ENCODE measurements at regions not wholly inside any gene's neighbourhood (a gene's known extent, or its start where the extent isn't known, plus 50 kb on each side); places are given as distances from the start of the nearest gene placed in this dataset.

- Histone ChIP-seq H3K4me3 (ENCODE audit: low read length in 2 of 2) (no peak overlapping the region), H3K27me3 (ENCODE audit: control insufficient read depth in 2 of 2, insufficient read depth in 1 of 2, low read length in 1 of 2) (no peaks in the 10 kb centered on the region), H3K36me3 (ENCODE audit: control insufficient read depth in 2 of 2, insufficient read depth in 2 of 2, low read length in 1 of 2) (no peaks in the 10 kb centered on the region), H3K4me1 (ENCODE audit: control insufficient read depth in 2 of 2, insufficient read depth in 2 of 2, low read length in 2 of 2) (no peaks in the 10 kb centered on the region), H3K9me3 (ENCODE audit: control insufficient read depth in 2 of 2, insufficient read depth in 1 of 2, low read length in 1 of 2) (no peaks in the 10 kb centered on the region), H3K27ac (ENCODE audit: low read depth in 1 of 2, low read length in 1 of 2) (no peak overlapping the region)
- DNase-seq (ENCODE audit: low read depth in 6 of 9, low spot score in 9 of 9) = no peak
- whole genome bisulfite sequencing = 96% methylated on average over 3 of the region's 3 CpGs
Observed at GRCh38 chr12:71071536-71072097, 86.2 kb downstream of the TSPAN8 start.

DNA sequence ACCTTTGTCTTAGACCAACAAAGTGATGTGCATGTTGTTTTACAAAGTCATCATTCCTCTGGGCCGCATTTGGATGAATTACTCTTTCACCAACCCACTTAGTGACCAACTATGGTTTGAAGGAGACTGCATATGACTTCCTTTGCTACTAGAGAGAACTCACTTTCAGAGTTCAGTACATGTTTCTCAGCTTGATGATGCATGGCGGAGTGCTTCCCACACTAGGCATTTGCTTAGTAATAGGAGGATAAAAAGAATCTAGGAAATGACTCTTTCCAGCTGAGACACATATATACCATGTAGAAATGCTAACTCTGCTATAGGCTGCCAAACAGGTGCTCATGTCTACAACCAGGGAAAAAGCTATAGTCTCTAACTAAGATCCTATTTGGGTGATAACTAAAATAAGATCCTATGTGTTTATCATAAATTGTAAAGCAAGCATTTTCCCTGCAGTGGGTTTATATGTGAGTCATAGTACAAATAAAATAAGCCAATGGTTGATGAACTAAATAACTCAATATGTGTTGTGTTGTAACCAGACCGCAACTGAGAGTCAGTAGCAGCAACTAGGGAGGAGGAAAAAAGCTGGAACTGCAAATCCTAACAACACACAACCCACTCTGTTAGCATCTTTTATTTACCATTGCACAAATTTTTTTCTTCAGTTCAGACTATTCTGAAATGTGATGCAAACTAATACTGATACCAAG, 87.2 kb downstream of the TSPAN8 start:
- 98% methylated on average over 3 of the region's 3 CpGs for WGBS
- no peaks in the 10 kb centered on the region for H3K9me3 ChIP-seq (ENCODE audit: control insufficient read depth in 2 of 2, insufficient read depth in 1 of 2, low read length in 1 of 2)
- no peak overlapping the region for H3K27ac ChIP-seq (ENCODE audit: low read depth in 1 of 2, low read length in 1 of 2)
- H3K4me3 ChIP-seq (ENCODE audit: low read length in 2 of 2) = no peak overlapping the region
- H3K36me3 ChIP-seq (ENCODE audit: control insufficient read depth in 2 of 2, insufficient read depth in 2 of 2, low read length in 1 of 2) = no peaks in the 10 kb centered on the region
- no peak for DNase-seq (ENCODE audit: low read depth in 6 of 9, low spot score in 9 of 9)
- no peaks in the 10 kb centered on the region for H3K4me1 ChIP-seq (ENCODE audit: control insufficient read depth in 2 of 2, insufficient read depth in 2 of 2, low read length in 2 of 2)
- H3K27me3 ChIP-seq (ENCODE audit: control insufficient read depth in 2 of 2, insufficient read depth in 1 of 2, low read length in 1 of 2) = no peaks in the 10 kb centered on the region

GRCh38 chr12:71069311-71069710, 88.5 kb downstream of the TSPAN8 start:
- no peak for DNase-seq (ENCODE audit: low read depth in 6 of 9, low spot score in 9 of 9)
- H3K9me3 ChIP-seq (ENCODE audit: control insufficient read depth in 2 of 2, insufficient read depth in 1 of 2, low read length in 1 of 2) = no peaks in the 10 kb centered on the region
- no peak overlapping the region for H3K27ac ChIP-seq (ENCODE audit: low read depth in 1 of 2, low read length in 1 of 2)
- H3K4me3 ChIP-seq (ENCODE audit: low read length in 2 of 2) = no peak overlapping the region
- WGBS = 96% methylated on average over 2 of the region's 2 CpGs
- H3K36me3 ChIP-seq (ENCODE audit: control insufficient read depth in 2 of 2, insufficient read depth in 2 of 2, low read length in 1 of 2) = no peaks in the 10 kb centered on the region
- no peaks in the 10 kb centered on the region for H3K27me3 ChIP-seq (ENCODE audit: control insufficient read depth in 2 of 2, insufficient read depth in 1 of 2, low read length in 1 of 2)
- no peaks in the 10 kb centered on the region for H3K4me1 ChIP-seq (ENCODE audit: control insufficient read depth in 2 of 2, insufficient read depth in 2 of 2, low read length in 2 of 2)

DNA sequence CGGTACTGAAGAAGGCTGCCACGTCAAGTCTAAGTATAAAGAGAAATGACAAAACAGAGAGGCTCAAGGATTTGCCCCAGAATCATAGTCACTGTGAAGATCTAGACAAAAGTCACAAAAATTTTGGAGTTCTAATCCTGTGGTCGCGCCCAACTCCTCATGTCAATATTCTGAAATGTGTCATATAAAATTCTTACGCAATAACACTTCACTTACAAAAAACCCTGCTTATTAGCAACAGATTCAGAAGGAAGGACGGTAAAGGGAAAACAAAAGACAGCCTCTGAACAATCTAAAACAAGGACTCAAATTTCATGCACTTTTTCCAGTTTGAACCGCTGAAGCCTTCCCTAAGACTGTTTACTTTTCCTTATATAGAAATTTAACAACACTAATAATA, 94.7 kb downstream of the TSPAN8 start:
- H3K27ac ChIP-seq (ENCODE audit: low read depth in 1 of 2, low read length in 1 of 2) = no peak overlapping the region
- no peaks in the 10 kb centered on the region for H3K4me1 ChIP-seq (ENCODE audit: control insufficient read depth in 2 of 2, insufficient read depth in 2 of 2, low read length in 2 of 2)
- H3K9me3 ChIP-seq (ENCODE audit: control insufficient read depth in 2 of 2, insufficient read depth in 1 of 2, low read length in 1 of 2) = no peaks in the 10 kb centered on the region
- no peaks in the 10 kb centered on the region for H3K27me3 ChIP-seq (ENCODE audit: control insufficient read depth in 2 of 2, insufficient read depth in 1 of 2, low read length in 1 of 2)
- no peak overlapping the region for H3K4me3 ChIP-seq (ENCODE audit: low read length in 2 of 2)
- DNase-seq (ENCODE audit: low read depth in 6 of 9, low spot score in 9 of 9) = no peak
- no peaks in the 10 kb centered on the region for H3K36me3 ChIP-seq (ENCODE audit: control insufficient read depth in 2 of 2, insufficient read depth in 2 of 2, low read length in 1 of 2)
- 78% methylated on average over 7 of the region's 7 CpGs for WGBS

DNA sequence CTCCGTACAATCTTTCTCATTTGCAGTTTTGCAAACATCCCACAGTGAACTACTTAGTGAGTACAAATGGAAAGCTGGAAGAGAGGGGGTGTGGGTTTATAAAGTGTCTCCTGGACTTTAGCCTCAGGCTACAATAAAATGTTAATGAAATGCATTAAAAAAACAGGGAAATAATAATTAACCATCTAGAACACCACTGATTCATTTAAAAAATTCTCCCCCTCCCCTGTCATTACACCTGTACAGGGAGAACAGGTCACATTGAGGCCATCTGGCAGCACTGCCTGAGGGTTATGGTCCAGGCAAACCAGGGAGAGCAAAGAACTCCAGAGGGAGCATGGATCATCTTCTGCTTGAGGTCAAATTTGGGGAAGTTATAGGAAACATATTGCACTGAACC, 96.3 kb downstream of the TSPAN8 start:
- no peak for DNase-seq (ENCODE audit: low read depth in 6 of 9, low spot score in 9 of 9)
- H3K27ac ChIP-seq (ENCODE audit: low read depth in 1 of 2, low read length in 1 of 2) = no peak overlapping the region
- H3K4me3 ChIP-seq (ENCODE audit: low read length in 2 of 2) = no peak overlapping the region
- H3K36me3 ChIP-seq (ENCODE audit: control insufficient read depth in 2 of 2, insufficient read depth in 2 of 2, low read length in 1 of 2) = no peaks in the 10 kb centered on the region
- H3K27me3 ChIP-seq (ENCODE audit: control insufficient read depth in 2 of 2, insufficient read depth in 1 of 2, low read length in 1 of 2) = no peaks in the 10 kb centered on the region
- H3K9me3 ChIP-seq (ENCODE audit: control insufficient read depth in 2 of 2, insufficient read depth in 1 of 2, low read length in 1 of 2) = no peaks in the 10 kb centered on the region
- WGBS = 92% methylated on average over 1 of the region's 1 CpG
- H3K4me1 ChIP-seq (ENCODE audit: control insufficient read depth in 2 of 2, insufficient read depth in 2 of 2, low read length in 2 of 2) = no peaks in the 10 kb centered on the region

GRCh38 chr12:71060426-71060825, 97.4 kb downstream of the TSPAN8 start:
- no peaks in the 10 kb centered on the region for H3K9me3 ChIP-seq (ENCODE audit: control insufficient read depth in 2 of 2, insufficient read depth in 1 of 2, low read length in 1 of 2)
- WGBS = 96% methylated on average over 4 of the region's 4 CpGs
- H3K27me3 ChIP-seq (ENCODE audit: control insufficient read depth in 2 of 2, insufficient read depth in 1 of 2, low read length in 1 of 2) = no peaks in the 10 kb centered on the region
- H3K27ac ChIP-seq (ENCODE audit: low read depth in 1 of 2, low read length in 1 of 2) = no peak overlapping the region
- H3K4me3 ChIP-seq (ENCODE audit: low read length in 2 of 2) = no peak overlapping the region
- DNase-seq (ENCODE audit: low read depth in 6 of 9, low spot score in 9 of 9) = no peak
- no peaks in the 10 kb centered on the region for H3K4me1 ChIP-seq (ENCODE audit: control insufficient read depth in 2 of 2, insufficient read depth in 2 of 2, low read length in 2 of 2)
- H3K36me3 ChIP-seq (ENCODE audit: control insufficient read depth in 2 of 2, insufficient read depth in 2 of 2, low read length in 1 of 2) = no peaks in the 10 kb centered on the region

DNA sequence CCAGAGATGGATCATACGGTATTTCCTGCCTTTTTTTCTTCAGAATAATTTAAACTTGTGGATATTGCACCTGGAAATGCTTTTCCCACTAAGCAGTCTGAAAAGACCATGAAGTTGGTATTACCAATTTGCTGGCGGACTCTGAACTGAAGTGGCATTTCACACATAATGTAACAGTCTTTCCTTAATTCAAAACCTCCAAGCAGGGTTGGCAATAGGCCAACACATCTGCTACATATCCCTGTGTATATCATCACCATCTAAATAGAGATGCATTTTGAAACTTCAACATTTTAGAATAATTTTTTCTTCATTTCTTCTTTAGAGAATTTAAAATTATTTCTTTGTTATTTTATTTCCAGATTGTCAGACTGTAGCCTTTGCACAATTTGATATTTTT, 100.5 kb downstream of the TSPAN8 start:
- H3K4me3 ChIP-seq (ENCODE audit: low read length in 2 of 2) = no peak overlapping the region
- no peaks in the 10 kb centered on the region for H3K4me1 ChIP-seq (ENCODE audit: control insufficient read depth in 2 of 2, insufficient read depth in 2 of 2, low read length in 2 of 2)
- H3K36me3 ChIP-seq (ENCODE audit: control insufficient read depth in 2 of 2, insufficient read depth in 2 of 2, low read length in 1 of 2) = no peaks in the 10 kb centered on the region
- WGBS = 84% methylated on average over 2 of the region's 2 CpGs
- no peak for DNase-seq (ENCODE audit: low read depth in 6 of 9, low spot score in 9 of 9)
- no peaks in the 10 kb centered on the region for H3K9me3 ChIP-seq (ENCODE audit: control insufficient read depth in 2 of 2, insufficient read depth in 1 of 2, low read length in 1 of 2)
- H3K27me3 ChIP-seq (ENCODE audit: control insufficient read depth in 2 of 2, insufficient read depth in 1 of 2, low read length in 1 of 2) = no peaks in the 10 kb centered on the region
- no peak overlapping the region for H3K27ac ChIP-seq (ENCODE audit: low read depth in 1 of 2, low read length in 1 of 2)

DNA sequence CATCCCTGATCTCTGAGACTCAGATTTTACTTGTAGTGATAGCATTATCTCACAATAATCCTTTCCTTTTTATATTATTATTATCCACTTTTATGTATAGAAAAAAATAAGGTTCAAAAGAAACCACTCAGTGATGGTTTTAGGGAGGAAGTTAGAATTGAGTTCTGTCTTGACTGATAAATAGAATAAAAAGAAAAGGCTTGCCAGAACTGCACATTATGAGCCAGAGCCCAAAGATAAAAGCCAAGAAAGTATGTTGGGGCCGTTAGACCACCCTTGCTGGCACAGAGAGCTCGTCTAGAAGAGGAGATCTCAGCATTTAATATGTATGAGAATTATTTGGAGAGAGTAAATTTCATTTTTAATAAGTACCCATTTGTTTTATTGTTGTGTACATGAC, 103.2 kb downstream of the TSPAN8 start:
- WGBS = 32% methylated on average over 2 of the region's 2 CpGs
- Histone ChIP-seq H3K4me3 (ENCODE audit: low read length in 2 of 2) (no peak overlapping the region), H3K36me3 (ENCODE audit: control insufficient read depth in 2 of 2, insufficient read depth in 2 of 2, low read length in 1 of 2) (no peaks in the 10 kb centered on the region), H3K27ac (ENCODE audit: low read depth in 1 of 2, low read length in 1 of 2) (no peak overlapping the region), H3K9me3 (ENCODE audit: control insufficient read depth in 2 of 2, insufficient read depth in 1 of 2, low read length in 1 of 2) (no peaks in the 10 kb centered on the region), H3K27me3 (ENCODE audit: control insufficient read depth in 2 of 2, insufficient read depth in 1 of 2, low read length in 1 of 2) (no peaks in the 10 kb centered on the region), H3K4me1 (ENCODE audit: control insufficient read depth in 2 of 2, insufficient read depth in 2 of 2, low read length in 2 of 2) (no peaks in the 10 kb centered on the region)
- DNase-seq (ENCODE audit: low read depth in 6 of 9, low spot score in 9 of 9) = no peak

DNA sequence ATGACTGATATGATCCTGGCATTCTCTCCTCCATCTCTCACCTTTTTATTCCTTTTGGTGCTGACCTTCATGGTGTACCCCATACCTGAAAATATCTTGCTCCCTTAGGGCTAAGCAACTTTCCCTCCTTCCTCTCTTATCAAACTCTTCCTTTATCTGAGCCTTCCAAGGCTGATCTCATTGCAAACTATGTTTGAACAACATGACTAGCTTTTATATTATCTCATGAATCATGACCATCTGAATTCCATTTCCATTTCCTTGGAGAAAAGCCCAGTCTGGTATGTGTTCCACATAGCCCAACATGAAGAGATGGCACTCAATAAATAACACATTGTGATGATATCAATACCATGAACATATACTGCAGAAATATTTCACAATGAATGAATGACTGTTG, 111.6 kb downstream of the TSPAN8 start:
- H3K36me3 ChIP-seq (ENCODE audit: control insufficient read depth in 2 of 2, insufficient read depth in 2 of 2, low read length in 1 of 2) = no peaks in the 10 kb centered on the region
- H3K9me3 ChIP-seq (ENCODE audit: control insufficient read depth in 2 of 2, insufficient read depth in 1 of 2, low read length in 1 of 2) = no peaks in the 10 kb centered on the region
- no peak overlapping the region for H3K27ac ChIP-seq (ENCODE audit: low read depth in 1 of 2, low read length in 1 of 2)
- H3K27me3 ChIP-seq (ENCODE audit: control insufficient read depth in 2 of 2, insufficient read depth in 1 of 2, low read length in 1 of 2) = no peaks in the 10 kb centered on the region
- H3K4me1 ChIP-seq (ENCODE audit: control insufficient read depth in 2 of 2, insufficient read depth in 2 of 2, low read length in 2 of 2) = no peaks in the 10 kb centered on the region
- DNase-seq (ENCODE audit: low read depth in 6 of 9, low spot score in 9 of 9) = no peak
- H3K4me3 ChIP-seq (ENCODE audit: low read length in 2 of 2) = no peak overlapping the region
